CD4-positive, alpha-beta T cell treated with Interleukin-17A for 4 hours (primary cell): ENCODE measurements at regions not wholly inside any gene's neighbourhood (a gene's known extent, or its start where the extent isn't known, plus 50 kb on each side); places are given as distances from the start of the nearest gene placed in this dataset.

Experiments
- DNase-seq: peaks from one replicate; pipeline ENCODE4 v3.0.0-alpha.2; 2020; ENCODE audit warnings: mixed read lengths

- no peak for DNase-seq
Observed at GRCh38 chr3:94179059-94179458, 116.2 kb downstream of the NSUN3 start.

- no peak for DNase-seq
Observed at GRCh38 chr3:94183551-94183950, 120.7 kb downstream of the NSUN3 start.

GRCh38 chr3:94184781-94185180, 121.9 kb downstream of the NSUN3 start:
- no peak for DNase-seq

GRCh38 chr3:94185753-94186152, 122.9 kb downstream of the NSUN3 start:
- DNase-seq = no peak

GRCh38 chr3:94187697-94188096, 124.8 kb downstream of the NSUN3 start:
- no peak for DNase-seq

- no peak for DNase-seq
Observed at GRCh38 chr3:94195381-94195780, 132.5 kb downstream of the NSUN3 start.

- DNase-seq = no peak
Observed at GRCh38 chr3:94206291-94206690, 143.4 kb downstream of the NSUN3 start.

- no peak for DNase-seq
Observed at GRCh38 chr3:94210256-94210655, 147.4 kb downstream of the NSUN3 start.

GRCh38 chr3:94217406-94217805, 154.5 kb downstream of the NSUN3 start:
- no peak for DNase-seq

- DNase-seq = no peak
Observed at GRCh38 chr3:94220426-94220825, 157.6 kb downstream of the NSUN3 start.

- no peak for DNase-seq
Observed at GRCh38 chr3:94221829-94222228, 159.0 kb downstream of the NSUN3 start.

- no peak for DNase-seq
Observed at GRCh38 chr3:94225148-94225865, 162.4 kb downstream of the NSUN3 start.

- no peak for DNase-seq
Observed at GRCh38 chr3:94226078-94226477, 163.2 kb downstream of the NSUN3 start.

- no peak for DNase-seq
Observed at GRCh38 chr3:94232921-94233320, 170.1 kb downstream of the NSUN3 start.

- DNase-seq = no peak
Observed at GRCh38 chr3:94234177-94234788, 171.4 kb downstream of the NSUN3 start.

- no peak for DNase-seq
Observed at GRCh38 chr3:94241986-94242385, 179.1 kb downstream of the NSUN3 start.

GRCh38 chr3:94246171-94246570, 183.3 kb downstream of the NSUN3 start:
- no peak for DNase-seq

GRCh38 chr3:94248042-94248441, 185.2 kb downstream of the NSUN3 start:
- no peak for DNase-seq

GRCh38 chr3:94249491-94250079, 186.7 kb downstream of the NSUN3 start:
- peak; percentile 67 for DNase-seq

- DNase-seq = no peak
Observed at GRCh38 chr3:94251566-94251965, 188.7 kb downstream of the NSUN3 start.

- no peak for DNase-seq
Observed at GRCh38 chr3:94252316-94252715, 189.5 kb downstream of the NSUN3 start.

- DNase-seq = no peak
Observed at GRCh38 chr3:94256888-94257813, 194.3 kb downstream of the NSUN3 start.

GRCh38 chr3:94258851-94259250, 196.0 kb downstream of the NSUN3 start:
- no peak for DNase-seq
